ENCODE measurements at regions not wholly inside any gene's neighbourhood (a gene's known extent, or its start where the extent isn't known, plus 50 kb on each side); places are given as distances from the start of the nearest gene placed in this dataset.

DNA sequence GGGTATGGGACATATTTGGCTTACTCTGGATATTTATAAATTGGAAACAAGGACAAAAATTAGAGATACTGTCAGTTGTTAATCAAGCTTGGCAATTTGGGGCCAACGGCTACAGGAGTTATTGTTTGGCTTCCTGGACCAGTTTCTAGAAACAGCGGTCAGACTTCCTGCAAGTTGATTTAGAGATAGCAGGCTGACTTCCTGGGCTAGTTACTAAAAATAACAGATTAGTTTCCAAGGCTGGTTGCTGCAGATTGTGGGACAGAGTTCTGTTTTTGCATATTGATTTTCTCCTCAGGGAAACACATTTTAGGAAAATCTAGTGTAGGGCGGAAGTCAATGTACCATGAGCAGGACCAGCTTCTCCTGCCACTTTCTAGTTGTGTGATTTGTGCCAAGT, 144.0 kb upstream of the TMPO start:
- intact Hi-C loops (cut with DNase I; ENCODE audit: low total_unique reads): no loop called here
- WGBS, 5 donors: 21 to 53% (median 30%) methylated on average over 3 of the region's 3 CpGs

DNA sequence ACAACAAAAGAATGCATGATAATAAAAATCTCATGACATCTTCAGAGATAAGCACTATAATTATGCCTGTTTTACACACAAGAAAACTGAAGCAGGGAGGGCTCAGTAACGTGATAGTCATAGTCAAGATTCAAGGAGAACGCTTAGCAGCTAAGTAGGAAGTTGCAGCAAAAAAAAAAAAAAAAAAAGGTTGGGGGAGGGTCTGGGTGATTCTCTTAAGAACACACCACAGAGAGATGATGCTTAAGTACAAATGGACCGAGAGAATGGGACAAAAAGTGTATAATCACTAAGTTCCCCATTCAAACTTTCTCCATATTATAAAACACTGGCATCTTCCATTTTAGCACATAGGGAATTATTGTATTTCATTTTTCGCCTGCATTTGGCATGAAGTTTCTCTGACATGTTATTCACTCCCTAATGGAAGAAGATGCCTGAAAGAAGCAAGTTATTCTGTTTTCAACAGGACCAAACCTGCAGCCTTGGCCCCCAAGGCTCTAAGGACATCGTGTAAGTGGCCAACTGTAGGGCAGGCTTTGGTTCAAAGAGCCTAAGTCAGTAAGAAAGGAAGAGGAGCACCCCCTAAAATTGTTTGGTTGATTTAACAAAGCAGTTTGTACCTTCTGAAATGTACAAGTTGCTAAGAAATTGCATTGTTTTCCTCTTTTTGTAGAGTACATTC, 142.9 kb upstream of the TMPO start:
- no peak for DNase-seq
- Histone ChIP-seq H3K27ac (no peak overlapping the region), H3K4me1 (no peaks in the 10 kb centered on the region), H3K4me3 (no peak overlapping the region), H3K36me3 (no peaks in the 10 kb centered on the region), H3K9me3 (no peaks in the 10 kb centered on the region), H3K27me3 (no peaks in the 10 kb centered on the region)
- 62 to 67% (median 63%) methylated on average over 5 of the region's 5 CpGs for WGBS, 5 donors
- intact Hi-C loops (cut with DNase I; ENCODE audit: low total_unique reads): no loop called here
- TF ChIP-seq POLR2AphosphoS5 (IDR thresholded peaks at IDR 0.05): no peak
- TF ChIP-seq POLR2A (IDR thresholded peaks at IDR 0.05): no peak
- TF ChIP-seq, protein P1, sequence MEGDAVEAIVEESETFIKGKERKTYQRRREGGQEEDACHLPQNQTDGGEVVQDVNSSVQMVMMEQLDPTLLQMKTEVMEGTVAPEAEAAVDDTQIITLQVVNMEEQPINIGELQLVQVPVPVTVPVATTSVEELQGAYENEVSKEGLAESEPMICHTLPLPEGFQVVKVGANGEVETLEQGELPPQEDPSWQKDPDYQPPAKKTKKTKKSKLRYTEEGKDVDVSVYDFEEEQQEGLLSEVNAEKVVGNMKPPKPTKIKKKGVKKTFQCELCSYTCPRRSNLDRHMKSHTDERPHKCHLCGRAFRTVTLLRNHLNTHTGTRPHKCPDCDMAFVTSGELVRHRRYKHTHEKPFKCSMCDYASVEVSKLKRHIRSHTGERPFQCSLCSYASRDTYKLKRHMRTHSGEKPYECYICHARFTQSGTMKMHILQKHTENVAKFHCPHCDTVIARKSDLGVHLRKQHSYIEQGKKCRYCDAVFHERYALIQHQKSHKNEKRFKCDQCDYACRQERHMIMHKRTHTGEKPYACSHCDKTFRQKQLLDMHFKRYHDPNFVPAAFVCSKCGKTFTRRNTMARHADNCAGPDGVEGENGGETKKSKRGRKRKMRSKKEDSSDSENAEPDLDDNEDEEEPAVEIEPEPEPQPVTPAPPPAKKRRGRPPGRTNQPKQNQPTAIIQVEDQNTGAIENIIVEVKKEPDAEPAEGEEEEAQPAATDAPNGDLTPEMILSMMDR (IDR thresholded peaks at IDR 0.05): no peak
- TF ChIP-seq EP300 (IDR thresholded peaks at IDR 0.05): no peak

More for the DNA sequence above, 144.0 kb upstream of the TMPO start:
- no peaks in the 10 kb centered on the region for H3K27me3 ChIP-seq
- TF ChIP-seq, protein P1 (IDR thresholded peaks at IDR 0.05): no peak
- TF ChIP-seq POLR2A (IDR thresholded peaks at IDR 0.05) (no peak), EP300 (IDR thresholded peaks at IDR 0.05) (no peak), POLR2AphosphoS5 (IDR thresholded peaks at IDR 0.05) (no peak)
- no peak for DNase-seq
- H3K9me3 ChIP-seq: no peaks in the 10 kb centered on the region
- H3K27ac ChIP-seq: no peak overlapping the region
- H3K4me3 ChIP-seq: no peak overlapping the region
- no peaks in the 10 kb centered on the region for H3K36me3 ChIP-seq
- no peaks in the 10 kb centered on the region for H3K4me1 ChIP-seq

DNA sequence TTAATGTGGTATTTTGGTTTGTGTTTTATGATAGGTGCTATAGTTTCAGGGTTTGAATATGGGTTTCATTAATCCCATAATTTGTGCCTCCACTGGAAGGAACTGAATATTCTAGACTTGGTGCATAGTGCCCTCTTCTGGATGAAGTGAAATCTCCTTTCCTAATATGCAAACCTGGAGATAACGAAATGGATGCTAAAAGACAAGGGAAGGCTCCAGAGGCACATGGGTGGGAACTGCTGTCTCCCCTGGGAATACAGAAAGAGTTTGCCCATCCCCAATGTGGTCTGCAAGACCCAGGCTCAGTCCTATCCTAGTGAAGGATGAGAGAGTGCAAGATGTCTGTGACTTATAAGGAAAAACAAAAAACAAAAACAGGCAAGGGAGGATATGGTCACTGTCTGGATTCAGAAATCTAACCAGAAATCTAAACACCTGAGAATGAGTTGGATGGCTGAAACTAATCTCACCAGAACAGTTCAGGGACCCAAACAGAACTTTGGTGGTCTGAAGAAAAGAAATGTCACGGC, 142.3 kb upstream of the TMPO start:
- TF ChIP-seq, protein P1 (IDR thresholded peaks at IDR 0.05): peak in 4 of 7 experiments; percentile 30 to 48 (median 38)
- TF ChIP-seq EP300 (IDR thresholded peaks at IDR 0.05): no peak
- no peaks in the 10 kb centered on the region for H3K27me3 ChIP-seq
- 46 to 53% (median 50%) methylated on average over 2 of the region's 2 CpGs for WGBS, 5 donors
- intact Hi-C loops (cut with DNase I; ENCODE audit: low total_unique reads): no loop called here
- H3K4me3 ChIP-seq: no peak overlapping the region
- peak in 1 of 2 donors; percentile 79 for DNase-seq
- no peaks in the 10 kb centered on the region for H3K9me3 ChIP-seq
- no peaks in the 10 kb centered on the region for H3K4me1 ChIP-seq
- no peaks in the 10 kb centered on the region for H3K36me3 ChIP-seq
- H3K27ac ChIP-seq: no peak overlapping the region

DNA sequence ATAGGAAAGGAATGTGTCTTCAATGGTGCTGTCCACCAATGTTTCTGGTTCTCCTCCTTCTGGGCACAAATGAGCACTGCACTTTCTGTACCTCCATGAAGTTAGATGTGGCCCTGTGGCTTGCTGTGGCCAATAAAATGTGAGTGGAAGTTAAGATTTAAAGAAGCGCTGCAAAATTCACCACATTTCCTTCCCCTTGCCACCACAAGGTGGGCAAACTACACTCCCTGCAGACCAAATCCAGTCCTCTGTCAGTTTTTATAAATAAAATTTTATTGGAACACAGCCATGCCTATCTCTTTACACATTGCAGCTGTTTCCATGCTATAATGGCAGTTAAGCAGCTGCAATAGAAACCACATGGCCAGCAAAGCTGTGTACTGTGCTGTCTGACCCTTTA, 141.4 kb upstream of the TMPO start:
- no peak for TF ChIP-seq POLR2A (IDR thresholded peaks at IDR 0.05)
- no peaks in the 10 kb centered on the region for H3K9me3 ChIP-seq
- WGBS, 5 donors: 64 to 88% (median 84%) methylated on average over 1 of the region's 1 CpG
- no peaks in the 10 kb centered on the region for H3K4me1 ChIP-seq
- H3K36me3 ChIP-seq: no peaks in the 10 kb centered on the region
- no peaks in the 10 kb centered on the region for H3K27me3 ChIP-seq
- no peak for DNase-seq
- H3K4me3 ChIP-seq: no peak overlapping the region
- intact Hi-C loops (cut with DNase I; ENCODE audit: low total_unique reads): no loop called here
- no peak overlapping the region for H3K27ac ChIP-seq

DNA sequence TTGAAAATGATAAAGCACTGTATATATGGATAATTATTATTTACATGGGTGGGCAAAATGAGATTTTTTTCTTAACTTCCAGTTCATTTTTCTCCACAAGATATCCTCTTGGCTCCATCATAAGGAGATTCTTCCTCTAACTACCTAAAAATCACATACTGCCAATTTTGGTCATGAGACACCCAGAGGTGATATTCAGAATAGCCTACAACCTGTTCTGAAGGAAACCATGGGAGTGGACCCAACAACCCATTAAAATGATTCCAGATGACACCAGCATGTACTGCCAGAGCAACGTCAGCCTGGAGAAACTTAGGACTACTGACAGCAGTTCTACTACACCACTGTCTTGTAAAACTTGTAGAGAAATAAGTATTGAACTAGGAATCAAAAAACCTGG, 136.3 kb upstream of the TMPO start:
- peaks cover 0 to 4% (median 0%) of the 10 kb centered on the region in 4 donors for H3K4me1 ChIP-seq
- intact Hi-C loops (cut with DNase I; ENCODE audit: low total_unique reads): no loop called here

More for the DNA sequence above, 136.3 kb upstream of the TMPO start:
- no peaks in the 10 kb centered on the region for H3K9me3 ChIP-seq
- no peak overlapping the region for H3K27ac ChIP-seq
- TF ChIP-seq, protein P1 (IDR thresholded peaks at IDR 0.05): no peak
- TF ChIP-seq EP300 (IDR thresholded peaks at IDR 0.05) (no peak), POLR2AphosphoS5 (IDR thresholded peaks at IDR 0.05) (no peak), POLR2A (IDR thresholded peaks at IDR 0.05) (no peak)
- DNase-seq: no peak
- no peaks in the 10 kb centered on the region for H3K36me3 ChIP-seq
- H3K4me3 ChIP-seq: no peak overlapping the region
- no peaks in the 10 kb centered on the region for H3K27me3 ChIP-seq
- 48 to 59% (median 50%) methylated on average over 1 of the region's 1 CpG for WGBS, 5 donors

Measured in stomach (tissue), 8 donors.